ENCODE measurements at regions not wholly inside any gene's neighbourhood (a gene's known extent, or its start where the extent isn't known, plus 50 kb on each side); places are given as distances from the start of the nearest gene placed in this dataset.

DNA sequence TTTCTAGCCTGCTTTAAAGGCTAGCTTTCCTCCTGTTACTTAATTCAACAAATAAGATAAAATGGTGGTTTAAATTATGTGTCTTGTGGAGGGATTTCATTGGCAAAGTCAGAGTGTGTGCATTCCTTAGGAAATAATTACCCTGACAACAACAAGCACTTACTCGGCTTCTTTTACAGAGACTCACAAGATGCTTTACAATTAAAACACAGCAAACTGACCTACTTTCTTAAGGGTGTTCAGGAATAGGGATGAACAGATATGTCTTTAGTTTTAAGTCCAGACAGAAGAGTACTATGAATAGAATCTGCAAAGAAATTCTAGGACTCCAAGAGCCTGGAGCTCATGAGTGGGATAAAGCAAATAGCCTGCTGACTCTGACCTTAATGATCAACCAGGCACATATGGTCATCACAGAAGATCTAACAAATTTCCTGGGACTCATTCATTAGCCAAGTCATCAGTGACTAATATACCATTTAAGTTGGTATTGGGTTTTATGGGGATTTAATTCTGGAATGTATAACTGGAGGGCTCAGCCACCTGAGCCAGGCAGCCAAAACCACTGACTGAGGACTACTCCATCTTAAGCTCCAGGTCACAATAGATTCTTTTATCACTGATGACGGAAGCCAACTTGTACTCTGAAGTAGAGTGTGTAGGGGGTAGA is 161.8 kb upstream of the RIMS1 start:
- Histone ChIP-seq H3K4me3 (no peak overlapping the region), H3K4me1 (no peaks in the 10 kb centered on the region), H3K36me3 (no peaks in the 10 kb centered on the region), H3K27me3 (no peaks in the 10 kb centered on the region), H3K27ac (no peak overlapping the region), H3K9me3 (no peaks in the 10 kb centered on the region)
- intact Hi-C loops (cut with DNase I) = no loop called here
- no peak for TF ChIP-seq POLR2A (IDR thresholded peaks at IDR 0.05)
- TF ChIP-seq, protein P1, sequence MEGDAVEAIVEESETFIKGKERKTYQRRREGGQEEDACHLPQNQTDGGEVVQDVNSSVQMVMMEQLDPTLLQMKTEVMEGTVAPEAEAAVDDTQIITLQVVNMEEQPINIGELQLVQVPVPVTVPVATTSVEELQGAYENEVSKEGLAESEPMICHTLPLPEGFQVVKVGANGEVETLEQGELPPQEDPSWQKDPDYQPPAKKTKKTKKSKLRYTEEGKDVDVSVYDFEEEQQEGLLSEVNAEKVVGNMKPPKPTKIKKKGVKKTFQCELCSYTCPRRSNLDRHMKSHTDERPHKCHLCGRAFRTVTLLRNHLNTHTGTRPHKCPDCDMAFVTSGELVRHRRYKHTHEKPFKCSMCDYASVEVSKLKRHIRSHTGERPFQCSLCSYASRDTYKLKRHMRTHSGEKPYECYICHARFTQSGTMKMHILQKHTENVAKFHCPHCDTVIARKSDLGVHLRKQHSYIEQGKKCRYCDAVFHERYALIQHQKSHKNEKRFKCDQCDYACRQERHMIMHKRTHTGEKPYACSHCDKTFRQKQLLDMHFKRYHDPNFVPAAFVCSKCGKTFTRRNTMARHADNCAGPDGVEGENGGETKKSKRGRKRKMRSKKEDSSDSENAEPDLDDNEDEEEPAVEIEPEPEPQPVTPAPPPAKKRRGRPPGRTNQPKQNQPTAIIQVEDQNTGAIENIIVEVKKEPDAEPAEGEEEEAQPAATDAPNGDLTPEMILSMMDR (IDR thresholded peaks at IDR 0.05) = no peak
- no peak for DNase-seq
- 76 to 82% methylated on average over 2 of the region's 2 CpGs for WGBS, 2 donors

DNA sequence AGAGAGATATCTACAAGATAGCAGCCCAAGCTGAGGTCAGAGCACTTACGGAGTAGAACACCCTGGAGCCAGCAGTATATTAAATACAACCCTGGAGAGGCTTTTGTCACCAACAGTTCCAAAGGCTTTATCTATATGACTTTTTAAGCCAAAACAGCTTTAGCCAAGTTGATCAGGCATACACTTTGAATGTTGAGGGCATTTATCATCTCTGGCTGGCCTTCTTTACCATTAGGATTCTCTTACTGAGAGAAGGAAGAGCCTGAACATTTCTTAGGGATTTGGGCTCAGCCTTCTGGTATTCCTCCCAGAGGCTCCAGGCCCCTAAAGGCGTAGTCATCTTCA is 161.3 kb upstream of the RIMS1 start:
- Histone ChIP-seq H3K27ac (no peak overlapping the region), H3K36me3 (no peaks in the 10 kb centered on the region), H3K4me1 (no peaks in the 10 kb centered on the region), H3K4me3 (no peak overlapping the region), H3K27me3 (no peaks in the 10 kb centered on the region), H3K9me3 (no peaks in the 10 kb centered on the region)
- intact Hi-C loops (cut with DNase I) = no loop called here
- DNase-seq = no peak
- TF ChIP-seq POLR2A (IDR thresholded peaks at IDR 0.05) = no peak
- TF ChIP-seq, protein P1 (IDR thresholded peaks at IDR 0.05) = no peak
- 86 to 92% methylated on average over 2 of the region's 2 CpGs for WGBS, 2 donors

DNA sequence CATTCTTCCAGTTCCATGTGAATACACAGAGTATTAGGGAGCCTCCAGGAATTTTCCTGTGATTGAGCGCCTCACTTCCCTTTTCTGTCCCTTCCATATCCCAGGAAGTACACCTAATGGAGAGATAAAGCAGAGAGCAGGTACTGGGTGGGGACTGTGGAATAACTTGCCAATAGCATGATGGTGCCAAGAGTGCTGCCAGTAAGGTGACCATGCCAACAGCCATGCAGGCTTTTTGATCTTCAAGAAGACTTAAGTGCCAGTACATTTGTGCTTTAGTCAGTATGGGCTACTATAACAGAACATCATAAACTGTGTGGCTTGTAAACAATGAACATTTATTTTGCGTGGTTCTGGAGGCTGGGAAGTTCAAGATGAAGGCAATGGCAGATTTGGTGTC is 160.2 kb upstream of the RIMS1 start:
- H3K4me1 ChIP-seq = no peaks in the 10 kb centered on the region
- H3K9me3 ChIP-seq = no peaks in the 10 kb centered on the region
- no peak for DNase-seq
- H3K36me3 ChIP-seq = no peaks in the 10 kb centered on the region
- TF ChIP-seq, protein P1 (IDR thresholded peaks at IDR 0.05) = no peak
- no peak for TF ChIP-seq POLR2A (IDR thresholded peaks at IDR 0.05)
- H3K27ac ChIP-seq = no peak overlapping the region
- no peak overlapping the region for H3K4me3 ChIP-seq
- 65 to 80% methylated on average over 2 of the region's 2 CpGs for WGBS, 2 donors
- no peaks in the 10 kb centered on the region for H3K27me3 ChIP-seq
- intact Hi-C loops (cut with DNase I) = no loop called here

DNA sequence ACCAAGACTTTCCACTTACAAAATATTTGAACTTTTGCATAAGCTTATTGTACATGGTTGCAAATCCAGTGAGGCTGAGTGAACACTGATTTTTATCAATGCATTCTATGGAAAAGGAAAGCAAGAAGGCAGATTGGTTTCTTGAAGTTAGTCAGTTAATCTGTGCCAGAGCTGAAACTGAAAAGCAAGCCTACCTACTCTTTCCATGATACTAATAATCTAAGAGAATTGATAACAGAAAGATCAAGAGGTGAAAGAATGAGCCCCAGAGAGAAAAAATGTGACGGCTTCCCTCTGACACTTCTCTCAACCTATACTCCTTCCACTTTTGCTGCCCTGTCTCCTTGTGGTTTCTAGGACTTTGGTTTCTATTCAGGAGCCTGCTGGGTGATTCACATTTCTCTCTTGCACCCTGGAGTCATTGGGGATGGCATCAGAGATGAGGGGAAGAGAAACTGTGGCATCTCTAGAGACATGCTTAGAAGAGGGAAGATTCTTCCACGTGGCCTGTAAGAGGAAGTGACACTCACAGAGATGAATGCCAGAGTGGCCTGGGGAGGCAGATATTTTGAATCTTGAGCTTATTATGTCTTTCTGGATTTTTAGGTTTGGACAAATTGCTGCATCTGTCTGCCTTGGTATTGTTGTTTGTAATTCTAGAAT is 158.6 kb upstream of the RIMS1 start:
- Histone ChIP-seq H3K36me3 (no peaks in the 10 kb centered on the region), H3K4me3 (no peak overlapping the region), H3K9me3 (no peaks in the 10 kb centered on the region), H3K27ac (no peak overlapping the region), H3K4me1 (no peaks in the 10 kb centered on the region), H3K27me3 (no peaks in the 10 kb centered on the region)
- 29 to 52% methylated on average over 2 of the region's 2 CpGs for WGBS, 2 donors
- TF ChIP-seq, protein P1 (IDR thresholded peaks at IDR 0.05) = no peak
- no peak for TF ChIP-seq POLR2A (IDR thresholded peaks at IDR 0.05)
- intact Hi-C loops (cut with DNase I) = no loop called here
- no peak for DNase-seq

DNA sequence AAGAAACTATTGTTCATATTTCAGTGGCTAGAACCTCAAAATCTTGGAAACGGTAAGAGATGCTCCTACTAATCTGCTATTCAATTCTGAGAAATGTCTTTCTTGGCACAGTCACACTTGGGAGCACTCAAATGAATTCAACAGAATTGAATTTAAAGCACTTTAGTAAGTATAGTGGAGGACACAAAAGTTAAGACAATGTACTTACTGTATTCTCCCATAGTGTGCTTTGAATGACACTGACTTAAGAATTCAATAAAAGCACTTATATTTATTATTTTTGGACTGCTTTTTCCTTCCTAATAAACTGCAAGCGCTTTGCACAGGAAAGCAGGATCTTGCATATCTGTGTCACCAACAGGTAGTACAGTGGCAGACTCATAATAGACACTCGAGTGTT is 156.1 kb upstream of the RIMS1 start:
- no peaks in the 10 kb centered on the region for H3K36me3 ChIP-seq
- 61 to 66% methylated on average over 3 of the region's 3 CpGs for WGBS, 2 donors
- no peak for DNase-seq
- H3K4me1 ChIP-seq = no peaks in the 10 kb centered on the region
- no peaks in the 10 kb centered on the region for H3K9me3 ChIP-seq
- intact Hi-C loops (cut with DNase I) = no loop called here
- H3K27me3 ChIP-seq = no peaks in the 10 kb centered on the region
- H3K27ac ChIP-seq = no peak overlapping the region
- no peak overlapping the region for H3K4me3 ChIP-seq
- no peak for TF ChIP-seq POLR2A (IDR thresholded peaks at IDR 0.05)
- TF ChIP-seq, protein P1 (IDR thresholded peaks at IDR 0.05) = no peak

All from esophagus squamous epithelium (tissue), 5 donors.